ENCODE measurements at regions not wholly inside any gene's neighbourhood (a gene's known extent, or its start where the extent isn't known, plus 50 kb on each side); places are given as distances from the start of the nearest gene placed in this dataset.

- H3K27me3 Mint-ChIP-seq (ENCODE audit: low read depth) = no peaks in the 10 kb centered on the region
- H3K9me3 Mint-ChIP-seq = no peaks in the 10 kb centered on the region
Observed at GRCh38 chr1:199161319-199161680, 522.5 kb downstream of the PTPRC start.

GRCh38 chr1:199161766-199162303 lies 523.0 kb downstream of the PTPRC start:
- no peak for TF ChIP-seq CTCF (IDR thresholded peaks at IDR 0.05; ENCODE audit: unreplicated experiment in 3 of 3)
- Mint-ChIP-seq H3K27me3 (ENCODE audit: low read depth) (no peaks in the 10 kb centered on the region), H3K27ac (no peak overlapping the region), H3K4me3 (no peak overlapping the region), H3K36me3 (ENCODE audit: low read depth) (no peaks in the 10 kb centered on the region), H3K4me1 (no peaks in the 10 kb centered on the region), H3K9me3 (no peaks in the 10 kb centered on the region)

More at GRCh38 chr1:199161319-199161680, 522.5 kb downstream of the PTPRC start:
- Mint-ChIP-seq H3K36me3 (ENCODE audit: low read depth) (no peaks in the 10 kb centered on the region), H3K4me1 (no peaks in the 10 kb centered on the region), H3K4me3 (no peak overlapping the region), H3K27ac (no peak overlapping the region)
- TF ChIP-seq CTCF (IDR thresholded peaks at IDR 0.05; ENCODE audit: unreplicated experiment in 3 of 3) = no peak

GRCh38 chr1:199163267-199163666 lies 524.4 kb downstream of the PTPRC start:
- no peak for TF ChIP-seq CTCF (IDR thresholded peaks at IDR 0.05; ENCODE audit: unreplicated experiment in 3 of 3)
- H3K4me3 Mint-ChIP-seq = no peak overlapping the region
- H3K9me3 Mint-ChIP-seq = no peaks in the 10 kb centered on the region

GRCh38 chr1:199163670-199164069 lies 524.8 kb downstream of the PTPRC start:
- H3K9me3 Mint-ChIP-seq = no peaks in the 10 kb centered on the region
- H3K4me3 Mint-ChIP-seq = no peak overlapping the region
- no peaks in the 10 kb centered on the region for H3K4me1 Mint-ChIP-seq
- TF ChIP-seq CTCF (IDR thresholded peaks at IDR 0.05; ENCODE audit: unreplicated experiment in 3 of 3) = no peak
- no peaks in the 10 kb centered on the region for H3K27me3 Mint-ChIP-seq (ENCODE audit: low read depth)
- no peaks in the 10 kb centered on the region for H3K36me3 Mint-ChIP-seq (ENCODE audit: low read depth)
- no peak overlapping the region for H3K27ac Mint-ChIP-seq

More at GRCh38 chr1:199163267-199163666, 524.4 kb downstream of the PTPRC start:
- no peaks in the 10 kb centered on the region for H3K36me3 Mint-ChIP-seq (ENCODE audit: low read depth)
- no peaks in the 10 kb centered on the region for H3K27me3 Mint-ChIP-seq (ENCODE audit: low read depth)
- H3K4me1 Mint-ChIP-seq = no peaks in the 10 kb centered on the region
- peak overlapping the region in 1 of 3 experiments; percentile 4 for H3K27ac Mint-ChIP-seq

- H3K9me3 Mint-ChIP-seq = no peaks in the 10 kb centered on the region
- no peaks in the 10 kb centered on the region for H3K27me3 Mint-ChIP-seq (ENCODE audit: low read depth)
- no peak overlapping the region for H3K4me3 Mint-ChIP-seq
- TF ChIP-seq CTCF (IDR thresholded peaks at IDR 0.05; ENCODE audit: unreplicated experiment in 3 of 3) = no peak
- H3K27ac Mint-ChIP-seq = no peak overlapping the region
- no peaks in the 10 kb centered on the region for H3K36me3 Mint-ChIP-seq (ENCODE audit: low read depth)
- H3K4me1 Mint-ChIP-seq = no peaks in the 10 kb centered on the region
Observed at GRCh38 chr1:199167460-199167859, 528.6 kb downstream of the PTPRC start.

GRCh38 chr1:199168888-199169585 lies 530.2 kb downstream of the PTPRC start:
- Mint-ChIP-seq H3K27me3 (ENCODE audit: low read depth) (no peaks in the 10 kb centered on the region), H3K4me3 (no peak overlapping the region), H3K4me1 (no peaks in the 10 kb centered on the region), H3K36me3 (ENCODE audit: low read depth) (no peaks in the 10 kb centered on the region), H3K9me3 (no peaks in the 10 kb centered on the region), H3K27ac (no peak overlapping the region)
- no peak for TF ChIP-seq CTCF (IDR thresholded peaks at IDR 0.05; ENCODE audit: unreplicated experiment in 3 of 3)
